ENCODE measurements at regions not wholly inside any gene's neighbourhood (a gene's known extent, or its start where the extent isn't known, plus 50 kb on each side); places are given as distances from the start of the nearest gene placed in this dataset.

- H3K4me3 ChIP-seq: no peak overlapping the region
- no peak overlapping the region for H3K27ac ChIP-seq
- peak; percentile 31 for DNase-seq (ENCODE audit: low spot score)
- TF ChIP-seq CTCF (IDR thresholded peaks at IDR 0.05): no peak
Observed at GRCh38 chr22:49365910-49366309, 461.8 kb downstream of the BRD1 start.

DNA sequence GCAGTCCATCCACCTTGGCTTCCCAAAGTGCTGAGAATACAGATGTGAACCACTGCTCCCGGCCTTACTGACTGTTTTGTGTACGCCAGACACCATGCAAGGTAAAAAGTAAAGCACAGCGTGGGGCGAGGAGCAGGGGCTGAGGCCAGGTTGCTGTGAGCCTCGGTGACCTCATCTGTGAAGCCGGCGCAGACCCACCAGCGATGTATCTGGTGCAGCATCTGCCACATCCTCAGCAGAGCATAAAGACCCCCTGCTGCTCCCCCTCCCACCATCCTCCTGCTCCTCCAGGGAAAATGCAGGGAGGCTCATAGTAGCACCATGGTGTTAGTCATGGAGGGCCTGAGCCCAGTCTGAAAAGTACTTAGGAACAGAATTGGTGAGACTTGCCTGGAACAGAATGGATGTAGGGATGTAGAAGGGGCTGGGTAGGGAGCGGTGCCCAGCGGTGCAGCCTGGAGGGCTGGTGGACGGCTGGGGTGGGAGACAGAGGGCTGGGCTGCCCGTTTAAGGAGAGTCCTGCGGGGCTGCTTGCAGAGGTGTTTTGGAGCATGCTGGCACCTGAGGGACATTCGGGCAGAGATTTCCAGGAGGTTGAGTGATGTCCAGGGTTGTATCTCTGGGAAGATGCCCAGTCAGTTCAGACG is 462.4 kb downstream of the BRD1 start:
- H3K4me3 ChIP-seq: no peak overlapping the region
- no peak overlapping the region for H3K27ac ChIP-seq
- DNase-seq (ENCODE audit: low spot score): peak; percentile 62
- TF ChIP-seq CTCF (IDR thresholded peaks at IDR 0.05): no peak

DNA sequence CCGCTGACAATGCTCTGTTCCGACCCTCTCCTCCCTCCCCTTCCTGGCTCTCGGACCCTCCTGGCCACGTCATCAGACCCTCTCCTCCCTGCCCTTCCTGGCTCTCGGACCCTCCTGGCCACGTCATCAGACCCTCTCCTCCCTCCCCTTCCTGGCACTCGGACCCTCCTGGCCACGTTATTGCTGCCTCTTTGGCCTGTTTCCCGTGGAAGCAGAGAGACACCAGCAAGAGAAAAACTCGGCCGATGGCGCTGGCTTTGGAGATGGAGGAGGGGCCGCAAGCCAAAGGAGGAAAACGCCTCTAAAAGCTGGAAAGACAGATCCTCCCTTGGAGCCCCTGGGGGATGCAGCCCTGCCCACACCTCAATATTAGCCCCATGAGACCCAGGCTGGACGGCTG is 463.3 kb downstream of the BRD1 start:
- Histone ChIP-seq H3K4me3 (no peak overlapping the region), H3K27ac (no peak overlapping the region)
- peak; percentile 43 for DNase-seq (ENCODE audit: low spot score)
- no peak for TF ChIP-seq CTCF (IDR thresholded peaks at IDR 0.05)

DNA sequence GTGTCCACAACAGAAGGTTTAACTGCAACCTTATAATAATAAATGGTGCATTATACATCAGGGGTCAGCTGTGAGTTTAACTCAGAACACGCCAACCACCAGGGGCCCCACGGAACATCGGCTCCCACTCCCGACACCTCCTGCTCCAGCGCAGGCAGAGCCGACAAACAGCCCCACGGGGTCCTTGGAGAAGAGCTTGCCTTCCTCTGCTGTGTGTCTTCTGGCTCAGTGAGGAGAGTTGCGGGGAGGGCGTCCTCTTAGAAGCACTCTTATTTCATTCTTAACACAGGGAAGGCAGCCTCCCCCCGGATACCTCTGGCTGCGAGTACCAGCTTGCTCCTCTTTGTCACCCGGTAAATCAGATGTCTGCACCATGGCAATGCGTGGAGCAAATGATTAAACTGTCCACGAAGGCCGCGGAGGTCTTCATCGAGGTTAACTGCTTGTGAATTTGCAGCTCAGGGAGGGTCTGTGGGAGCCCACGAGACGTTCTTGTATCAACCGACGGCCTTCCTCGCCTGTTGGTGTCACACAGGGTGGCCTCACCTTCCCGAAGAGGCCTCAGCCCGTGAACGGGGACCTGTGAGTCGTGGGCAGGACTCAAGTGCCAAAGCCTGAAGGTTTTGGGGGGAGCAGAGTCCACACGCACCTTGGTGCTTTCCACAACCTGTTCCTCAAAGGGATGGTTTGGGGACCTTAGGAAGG is 464.0 kb downstream of the BRD1 start:
- H3K4me3 ChIP-seq: no peak overlapping the region
- no peak overlapping the region for H3K27ac ChIP-seq
- peak; percentile 46 for DNase-seq (ENCODE audit: low spot score)
- TF ChIP-seq CTCF (IDR thresholded peaks at IDR 0.05): no peak

DNA sequence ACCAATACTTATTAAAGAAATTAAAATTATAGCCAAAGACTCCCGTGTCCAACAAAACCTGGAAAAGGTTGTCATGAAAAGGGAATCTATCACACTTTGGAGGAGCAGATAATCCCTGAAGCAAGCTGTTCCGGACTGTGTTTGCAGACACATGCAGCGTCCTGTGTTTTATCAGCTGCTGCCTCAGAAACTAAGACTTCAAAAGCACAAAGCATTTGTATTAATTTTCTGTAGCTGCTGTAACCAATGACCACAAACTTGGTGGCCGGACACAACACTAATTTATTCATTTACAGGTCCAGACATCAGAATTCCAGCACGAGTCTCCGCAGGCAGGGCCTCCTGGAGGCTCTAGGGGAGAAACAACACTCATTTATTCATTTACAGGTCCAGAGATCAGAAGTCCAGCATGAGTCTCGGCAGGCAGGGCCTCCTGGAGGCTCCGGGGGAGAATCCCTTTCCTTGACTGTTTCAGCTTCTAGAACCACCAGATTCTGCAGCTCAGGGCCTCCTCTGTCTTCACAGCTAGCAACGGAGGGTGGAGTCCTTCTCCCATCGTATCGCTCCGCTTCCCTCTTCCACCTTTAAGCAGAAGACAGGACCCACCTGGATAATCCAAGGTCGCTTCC is 465.3 kb downstream of the BRD1 start:
- Histone ChIP-seq H3K27ac (no peak overlapping the region), H3K4me3 (no peak overlapping the region)
- no peak for TF ChIP-seq CTCF (IDR thresholded peaks at IDR 0.05)
- DNase-seq (ENCODE audit: low spot score): peak; percentile 41

- Histone ChIP-seq H3K4me3 (no peak overlapping the region), H3K27ac (no peak overlapping the region)
- DNase-seq (ENCODE audit: low spot score): no peak
- no peak for TF ChIP-seq CTCF (IDR thresholded peaks at IDR 0.05)
Observed at GRCh38 chr22:49361164-49361563, 466.5 kb downstream of the BRD1 start.
